H1 (cell line): ENCODE measurements at regions not wholly inside any gene's neighbourhood (a gene's known extent, or its start where the extent isn't known, plus 50 kb on each side); places are given as distances from the start of the nearest gene placed in this dataset.

ENCODE experiments used
- GTF2F1 ChIP-seq: IDR thresholded peaks from 2 replicates; pipeline ENCODE4 v1.6.1; 2012; ENCODE audit warnings: low read depth, low read length, improper control_type of control experiment, borderline replicate concordance
- TF ChIP-seq, protein P1 (sequence below), 3 experiments: IDR thresholded peaks; 1 replicate in 2 of 3; 2 replicates in 1 of 3; pipeline versions ENCODE4 v1.5.1 to v1.6.1; 2011; ENCODE audit warnings: low read length in 3 of 3, mild to moderate bottlenecking in 3 of 3, inconsistent platforms in 2 of 3, low read depth in 1 of 3, moderate library complexity in 1 of 3; ENCODE audit not compliant: insufficient read depth in 1 of 3; ENCODE audit errors: control extremely low read depth in 1 of 3

DNA sequence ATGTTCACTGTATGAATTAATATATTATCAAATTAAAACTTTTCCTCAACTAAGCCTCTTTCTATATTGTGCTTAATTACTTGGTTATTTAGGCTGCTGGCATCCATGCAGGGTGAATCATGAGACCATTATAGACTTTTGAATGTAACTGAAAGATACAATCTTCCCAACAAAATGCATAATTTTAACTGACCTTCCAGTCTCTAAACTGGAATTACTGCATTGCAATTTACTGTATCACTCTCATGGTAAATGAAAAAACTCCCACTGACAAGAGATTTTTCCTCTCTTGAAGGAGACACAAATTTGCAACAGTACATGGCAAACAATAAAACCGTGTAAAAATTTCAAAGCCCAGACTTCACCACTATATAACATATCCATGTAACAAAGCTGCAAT lies 349.5 kb downstream of the DRD1 start:
- TF ChIP-seq, protein P1, sequence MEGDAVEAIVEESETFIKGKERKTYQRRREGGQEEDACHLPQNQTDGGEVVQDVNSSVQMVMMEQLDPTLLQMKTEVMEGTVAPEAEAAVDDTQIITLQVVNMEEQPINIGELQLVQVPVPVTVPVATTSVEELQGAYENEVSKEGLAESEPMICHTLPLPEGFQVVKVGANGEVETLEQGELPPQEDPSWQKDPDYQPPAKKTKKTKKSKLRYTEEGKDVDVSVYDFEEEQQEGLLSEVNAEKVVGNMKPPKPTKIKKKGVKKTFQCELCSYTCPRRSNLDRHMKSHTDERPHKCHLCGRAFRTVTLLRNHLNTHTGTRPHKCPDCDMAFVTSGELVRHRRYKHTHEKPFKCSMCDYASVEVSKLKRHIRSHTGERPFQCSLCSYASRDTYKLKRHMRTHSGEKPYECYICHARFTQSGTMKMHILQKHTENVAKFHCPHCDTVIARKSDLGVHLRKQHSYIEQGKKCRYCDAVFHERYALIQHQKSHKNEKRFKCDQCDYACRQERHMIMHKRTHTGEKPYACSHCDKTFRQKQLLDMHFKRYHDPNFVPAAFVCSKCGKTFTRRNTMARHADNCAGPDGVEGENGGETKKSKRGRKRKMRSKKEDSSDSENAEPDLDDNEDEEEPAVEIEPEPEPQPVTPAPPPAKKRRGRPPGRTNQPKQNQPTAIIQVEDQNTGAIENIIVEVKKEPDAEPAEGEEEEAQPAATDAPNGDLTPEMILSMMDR (IDR thresholded peaks at IDR 0.05; ENCODE audit: control extremely low read depth in 1 of 3, insufficient read depth in 1 of 3, low read depth in 1 of 3, low read length in 3 of 3) = no peak
- no peak for TF ChIP-seq GTF2F1
